ENCODE measurements at regions not wholly inside any gene's neighbourhood (a gene's known extent, or its start where the extent isn't known, plus 50 kb on each side); places are given as distances from the start of the nearest gene placed in this dataset.
"Not testable (repeated sequence)": the region's sequence is repeated elsewhere in the genome, so short reads cannot be mapped to it uniquely, and the experiment has no call there.

GRCh38 chr1:68780919-68781318 is 284.0 kb upstream of the DEPDC1 start:
- DNase-seq (ENCODE audit: low read depth), result no peak

DNA sequence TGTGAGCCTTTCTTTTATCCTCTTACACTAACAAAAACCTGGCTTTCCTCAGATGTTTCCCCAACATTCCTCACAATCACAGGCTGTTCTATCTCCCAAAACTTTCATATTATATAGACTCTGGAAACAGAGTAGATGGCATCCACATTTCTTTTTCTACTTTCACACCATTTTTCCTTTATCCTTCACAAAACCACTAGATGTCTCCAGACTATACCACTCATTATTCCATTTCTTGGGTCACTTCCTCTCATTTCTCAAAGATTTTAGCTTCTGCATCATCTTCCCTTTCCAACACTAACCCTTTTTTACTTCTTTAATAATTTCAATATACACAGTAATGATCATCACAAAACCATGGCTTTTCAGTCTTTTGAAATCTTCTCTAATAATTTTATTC is 286.0 kb upstream of the DEPDC1 start:
- DNase-seq (ENCODE audit: low read depth), result no peak

DNA sequence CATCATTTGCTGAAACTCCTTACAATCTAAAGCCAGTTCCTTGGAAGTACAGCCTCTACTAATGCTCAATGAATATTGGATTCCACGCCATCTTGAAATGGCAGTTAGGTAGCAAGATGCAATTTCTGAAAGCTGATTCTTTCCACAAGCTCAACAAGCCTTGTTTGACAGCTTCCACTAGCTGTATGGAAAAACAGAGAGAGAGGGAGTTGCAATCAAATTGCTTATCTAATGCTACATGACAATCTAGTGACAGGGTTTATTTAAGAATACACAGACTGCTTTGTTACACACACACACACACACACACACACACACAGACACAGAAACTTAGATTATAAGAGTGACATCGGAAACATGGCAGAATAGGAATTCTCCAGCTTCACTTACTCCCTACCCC is 288.4 kb upstream of the DEPDC1 start:
- no peak for DNase-seq (ENCODE audit: low read depth)

DNA sequence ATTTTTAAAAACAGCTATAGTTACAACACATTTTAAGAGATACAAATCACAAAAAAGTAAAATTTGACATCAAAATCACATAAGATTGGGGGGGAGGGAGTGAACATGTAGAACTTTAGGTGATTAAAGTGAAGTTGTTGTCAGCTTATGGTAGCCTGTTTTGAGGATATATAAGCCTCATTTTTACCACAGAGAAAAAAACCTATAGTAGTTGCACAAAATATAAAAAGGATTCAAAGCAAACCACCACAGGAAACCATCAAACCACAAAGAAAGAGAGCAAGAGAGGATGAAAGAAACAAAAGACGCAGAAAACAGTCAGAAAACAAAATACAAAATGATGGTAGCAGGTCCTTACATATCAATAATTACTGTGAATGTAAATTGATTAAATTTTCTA is 291.9 kb upstream of the DEPDC1 start:
- DNase-seq (ENCODE audit: low read depth), result no peak

DNA sequence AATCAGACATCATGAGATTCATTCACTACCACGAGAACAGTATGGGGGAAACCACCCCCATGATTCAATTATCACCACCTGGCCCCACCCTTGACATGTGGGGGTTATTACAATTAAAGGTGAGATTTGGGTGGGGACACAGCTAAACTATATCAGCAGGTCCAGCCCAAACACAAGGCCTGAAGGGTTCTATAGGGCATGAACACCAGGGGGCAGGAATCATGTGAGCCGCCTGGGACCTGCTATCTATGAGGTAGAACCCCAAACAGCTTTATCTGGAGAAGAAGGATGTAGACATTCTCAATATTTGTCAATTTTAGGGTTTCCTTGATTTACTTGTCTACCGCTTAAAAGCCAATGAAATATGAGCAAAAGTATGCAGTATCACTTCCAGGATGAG is 294.9 kb upstream of the DEPDC1 start:
- DNase-seq (ENCODE audit: low read depth), result no peak

DNA sequence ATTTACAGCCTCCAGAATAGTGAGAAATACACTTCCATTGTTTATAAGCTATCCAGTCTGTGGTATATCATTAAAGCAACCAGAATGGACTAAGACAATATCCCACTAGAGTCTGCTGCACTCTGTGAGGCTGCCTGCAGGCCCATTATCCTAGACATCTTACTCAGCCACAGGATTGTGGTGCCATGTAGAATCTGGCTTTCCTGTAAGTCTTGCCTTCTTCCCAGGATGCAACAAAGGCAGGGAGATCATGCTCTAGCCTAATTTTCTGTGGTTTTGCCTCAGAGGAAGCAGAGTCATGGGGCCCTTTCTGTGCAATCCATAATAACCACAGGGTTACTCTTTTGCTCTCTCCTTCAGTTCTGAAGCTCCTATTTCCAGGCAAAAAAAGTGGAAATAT is 299.1 kb upstream of the DEPDC1 start:
- DNase-seq (ENCODE audit: low read depth), result no peak

DNA sequence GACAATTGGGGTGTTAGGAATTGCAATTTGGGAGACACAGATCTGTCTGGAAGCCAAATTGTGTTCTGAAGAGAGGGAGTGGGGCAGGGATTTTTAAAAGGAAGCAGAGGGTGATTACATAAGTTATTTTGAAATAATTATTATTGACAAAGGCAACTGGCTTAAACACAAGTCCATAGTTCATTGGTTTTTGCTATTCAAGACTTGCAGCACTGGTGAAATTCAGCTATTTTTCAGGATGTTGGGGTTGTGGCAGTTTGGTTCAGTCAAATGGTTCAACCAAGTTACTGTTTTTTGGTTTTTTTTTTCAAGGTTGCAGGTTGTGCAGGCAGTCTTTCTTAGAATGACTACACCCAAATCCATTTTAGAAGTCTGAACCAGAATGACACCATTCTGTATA is 300.0 kb upstream of the DEPDC1 start:
- no peak for DNase-seq (ENCODE audit: low read depth)

GRCh38 chr1:68798071-68798470 is 301.2 kb upstream of the DEPDC1 start:
- DNase-seq (ENCODE audit: low read depth), result no peak

DNA sequence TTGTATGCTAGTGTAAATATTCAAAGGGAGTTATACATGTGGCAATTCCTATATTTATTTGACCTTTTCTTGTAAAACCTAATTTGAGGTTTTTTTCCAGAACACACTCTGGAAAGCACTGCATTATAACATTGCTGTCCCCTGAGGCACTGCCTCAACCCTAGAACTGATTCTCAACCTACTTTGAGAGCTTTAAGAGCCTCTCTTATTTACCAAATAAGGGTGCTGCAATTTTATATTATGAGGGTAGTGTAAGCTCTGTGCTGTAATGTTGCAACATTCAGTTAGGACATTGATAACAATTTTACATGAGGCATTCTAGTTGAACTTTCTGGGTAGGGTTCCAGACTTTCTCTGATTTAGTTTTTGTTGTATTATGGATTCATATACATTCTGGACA is 302.2 kb upstream of the DEPDC1 start:
- DNase-seq (ENCODE audit: low read depth), result peak; percentile 8

DNA sequence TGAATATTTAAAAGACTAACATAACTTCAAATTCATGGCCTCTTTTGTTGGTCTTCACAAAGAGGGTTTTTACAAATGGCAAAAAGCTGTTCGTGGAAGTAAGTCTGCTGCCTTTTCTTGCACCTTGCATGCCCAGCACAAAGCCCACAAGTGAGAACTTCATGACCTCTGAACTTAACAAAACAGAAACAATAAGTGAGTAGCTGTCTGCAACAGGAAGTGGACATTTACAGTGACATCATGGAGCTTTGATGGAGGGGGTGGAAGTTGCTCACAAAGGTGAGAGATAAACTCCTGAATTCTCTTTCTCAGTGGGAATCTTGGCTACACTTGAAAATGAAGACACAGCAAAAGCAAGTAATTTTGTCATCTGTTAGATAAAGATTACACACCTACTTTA is 303.3 kb upstream of the DEPDC1 start:
- DNase-seq (ENCODE audit: low read depth), result no peak

- DNase-seq (ENCODE audit: low read depth), result no peak
Observed at GRCh38 chr1:68801440-68801839, 304.6 kb upstream of the DEPDC1 start.

DNA sequence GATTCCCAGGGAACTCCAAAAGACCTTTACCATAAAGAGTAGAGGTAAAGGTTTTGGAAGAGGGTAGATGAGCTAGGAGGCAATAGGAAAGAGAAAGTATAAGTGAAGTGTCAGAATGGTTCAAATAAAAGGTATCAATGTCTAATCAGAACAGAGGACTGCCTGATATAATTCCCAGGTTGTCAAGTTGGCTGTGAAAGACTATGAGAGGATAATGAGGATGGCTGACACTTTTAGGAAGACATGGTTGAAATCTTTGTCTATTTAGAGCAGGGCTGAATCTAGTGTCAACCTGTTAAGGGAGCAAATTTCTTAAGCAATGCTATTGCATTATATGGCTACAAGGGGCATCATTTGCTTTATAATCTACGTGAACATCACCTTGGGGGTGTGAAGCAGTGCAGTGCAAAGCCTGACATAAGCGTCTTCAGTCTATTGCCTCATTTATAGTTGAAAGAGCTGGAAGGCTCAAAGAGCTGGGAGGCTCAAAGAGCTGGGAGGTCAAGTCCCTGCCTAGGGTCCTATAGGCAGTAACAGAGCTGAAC is 308.3 kb upstream of the DEPDC1 start:
- no peak for DNase-seq (ENCODE audit: low read depth)

DNA sequence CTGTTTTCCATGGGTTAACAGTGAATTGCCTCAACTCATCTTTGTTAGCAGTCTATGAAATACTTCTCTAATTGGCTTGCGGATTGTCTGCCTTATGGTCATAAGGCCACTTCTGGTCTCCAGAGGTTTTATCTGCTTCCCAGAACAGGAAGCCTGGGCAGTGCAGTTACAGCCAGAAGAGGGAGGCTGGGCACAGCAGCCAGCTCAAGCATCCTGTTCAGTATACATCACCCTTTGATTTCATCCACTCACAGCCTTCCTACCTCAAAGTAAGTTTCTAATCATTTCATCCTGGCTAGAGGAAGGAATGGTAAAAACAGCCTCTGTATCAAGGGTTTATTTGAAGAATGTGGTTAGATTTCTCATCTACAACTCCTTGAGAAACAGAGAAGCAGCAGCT is 311.5 kb upstream of the DEPDC1 start:
- DNase-seq (ENCODE audit: low read depth), result no peak

- DNase-seq (ENCODE audit: low read depth), result no peak
Observed at GRCh38 chr1:68811806-68812205, 314.9 kb upstream of the DEPDC1 start.

DNA sequence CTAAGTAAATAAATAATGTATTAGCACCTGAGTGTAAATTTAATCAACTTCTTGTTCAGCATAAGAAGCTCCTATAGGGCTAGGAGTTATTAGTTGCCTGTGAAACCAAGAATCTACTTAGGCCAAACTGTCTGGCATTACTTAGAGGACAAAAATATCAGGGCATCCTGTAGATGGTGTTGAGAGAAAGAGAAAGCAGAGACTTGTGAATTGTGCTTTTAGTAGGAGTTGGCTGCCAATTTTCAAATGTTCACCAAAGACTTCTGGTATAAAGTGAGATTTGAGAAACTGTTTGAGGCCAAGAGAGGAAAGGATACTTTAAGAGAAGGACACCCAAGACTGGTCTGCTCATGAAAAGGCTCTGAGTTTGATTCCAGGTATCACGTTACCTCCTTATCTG is 315.5 kb upstream of the DEPDC1 start:
- no peak for DNase-seq (ENCODE audit: low read depth)

GRCh38 chr1:68814067-68814466 is 317.2 kb upstream of the DEPDC1 start:
- peak; percentile 10 for DNase-seq (ENCODE audit: low read depth)

GRCh38 chr1:68815632-68816031 is 318.8 kb upstream of the DEPDC1 start:
- DNase-seq (ENCODE audit: low read depth), result no peak

DNA sequence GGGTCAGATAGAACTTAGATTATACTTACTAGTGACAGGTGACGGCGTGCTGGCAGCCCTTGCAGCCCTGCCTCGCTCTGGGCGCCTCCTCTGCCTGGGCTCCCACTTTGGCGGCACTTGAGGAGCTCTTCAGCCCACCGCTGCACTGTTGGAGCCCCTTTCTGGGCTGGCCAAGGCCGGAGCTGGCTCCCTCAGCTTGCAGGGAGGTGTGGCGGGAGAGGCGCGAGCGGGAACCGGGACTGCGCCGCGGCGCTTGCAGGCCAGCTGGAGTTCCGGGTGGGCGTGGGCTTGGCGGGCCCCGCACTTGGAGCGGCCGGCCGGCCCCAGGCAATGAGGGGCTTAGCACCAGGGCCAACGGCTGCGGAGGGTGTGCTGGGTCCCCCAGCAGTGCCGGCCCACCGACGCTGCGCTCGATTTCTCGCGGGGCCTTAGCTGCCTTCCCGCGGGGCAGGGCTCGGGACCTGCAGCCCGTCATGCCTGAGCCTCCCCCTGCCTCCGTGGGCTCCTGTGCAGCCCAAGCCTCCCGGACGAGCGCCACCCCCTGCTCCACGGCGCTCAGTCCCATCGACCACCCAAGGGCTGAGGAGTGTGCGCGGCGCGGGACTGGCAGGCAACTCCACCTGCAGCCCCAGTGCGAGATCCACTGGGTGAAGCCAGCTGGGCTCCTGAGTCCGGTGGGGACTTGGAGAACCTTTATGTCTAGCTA is 320.8 kb upstream of the DEPDC1 start:
- not testable (repeated sequence) for DNase-seq (ENCODE audit: low read depth)

DNA sequence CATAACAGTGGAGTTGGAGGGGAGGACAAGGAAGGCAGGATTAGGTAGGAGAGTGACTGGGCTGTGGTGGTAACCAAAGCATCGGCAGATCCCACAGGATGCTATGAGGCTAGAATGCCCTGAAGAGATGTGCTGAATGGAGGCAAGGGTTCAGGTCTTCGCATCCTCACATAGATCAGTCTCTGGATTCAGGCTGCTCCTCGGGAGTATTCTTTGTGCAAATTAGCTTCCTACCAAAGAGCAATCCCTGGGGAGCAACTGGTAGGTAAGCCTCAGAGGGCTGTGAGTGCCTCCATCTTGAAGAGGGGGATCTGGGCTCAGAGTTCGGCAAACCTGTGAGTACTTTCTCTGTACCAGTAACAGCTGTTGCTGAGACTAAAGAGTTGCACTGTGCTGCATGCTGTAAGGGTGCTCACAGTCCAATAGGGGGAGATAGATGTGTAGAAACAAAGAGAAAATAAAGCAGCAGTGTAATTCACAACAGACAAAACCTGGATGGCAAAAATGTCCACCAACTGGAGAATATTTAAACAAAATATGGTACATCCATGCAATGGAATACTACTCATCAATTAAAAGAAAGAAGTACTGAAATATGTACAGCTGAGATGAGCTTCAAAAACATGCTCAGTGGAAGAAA is 322.4 kb upstream of the DEPDC1 start:
- peak; percentile 13 for DNase-seq (ENCODE audit: low read depth)

GRCh38 chr1:68820151-68820550 is 323.3 kb upstream of the DEPDC1 start:
- no peak for DNase-seq (ENCODE audit: low read depth)

- DNase-seq (ENCODE audit: low read depth), result peak; percentile 2
Observed at GRCh38 chr1:68826836-68827235, 330.0 kb upstream of the DEPDC1 start.

- no peak for DNase-seq (ENCODE audit: low read depth)
Observed at GRCh38 chr1:68827261-68827660, 330.4 kb upstream of the DEPDC1 start.

- DNase-seq (ENCODE audit: low read depth), result no peak
Observed at GRCh38 chr1:68828013-68828412, 331.1 kb upstream of the DEPDC1 start.

DNA sequence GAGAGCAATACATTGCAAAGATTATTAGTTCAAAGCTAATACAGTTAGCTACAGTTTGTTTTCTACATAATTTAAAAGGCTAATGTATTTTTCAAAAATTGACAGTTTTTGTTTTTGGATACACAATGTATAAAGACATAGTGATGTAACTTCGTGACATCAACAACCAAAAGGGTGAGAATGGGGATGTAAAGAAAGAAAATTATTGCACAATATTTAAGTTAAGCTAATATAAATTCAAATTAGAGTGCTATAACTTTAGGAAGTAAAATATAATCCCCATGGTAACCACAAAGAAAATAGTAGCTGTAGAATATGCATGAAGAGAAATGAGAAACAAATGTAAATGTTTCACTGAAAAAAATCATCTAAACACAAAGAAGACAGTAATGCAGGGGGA is 334.4 kb upstream of the DEPDC1 start:
- no peak for DNase-seq (ENCODE audit: low read depth)

All from M059J (cell line).